Fibroblast of villous mesenchyme (primary cell): ENCODE measurements at regions not wholly inside any gene's neighbourhood (a gene's known extent, or its start where the extent isn't known, plus 50 kb on each side); places are given as distances from the start of the nearest gene placed in this dataset.
"Not testable (repeated sequence)": the region's sequence is repeated elsewhere in the genome, so short reads cannot be mapped to it uniquely, and the experiment has no call there.

ENCODE experiments used
- DNase-seq: peaks from one replicate; pipeline ENCODE4 v3.0.0-alpha.2; 2010; ENCODE audit warnings: low read depth
- H3K4me3 ChIP-seq: 2 replicates; pipeline ENCODE4 v1.5.1; 2011; ENCODE audit warnings: low read depth, mild to moderate bottlenecking, low read length
- CTCF ChIP-seq: IDR thresholded peaks from 2 replicates; pipeline ENCODE4 v1.5.1; 2012; ENCODE audit warnings: low read depth, mild to moderate bottlenecking, low read length; ENCODE audit not compliant: insufficient read depth

- no peak for DNase-seq
- H3K4me3 ChIP-seq: no peak overlapping the region
- TF ChIP-seq CTCF: no peak
These were observed 144.9 kb upstream of the MAD2L1 start for GRCh38 chr4:120211408-120212015.

GRCh38 chr4:120209706-120210105 is 143.1 kb upstream of the MAD2L1 start:
- no peak for TF ChIP-seq CTCF
- H3K4me3 ChIP-seq: no peak overlapping the region
- DNase-seq: no peak

- TF ChIP-seq CTCF: no peak
- no peak for DNase-seq
- no peak overlapping the region for H3K4me3 ChIP-seq
These were observed 140.4 kb upstream of the MAD2L1 start for GRCh38 chr4:120207021-120207420.

GRCh38 chr4:120202222-120202621 is 135.6 kb upstream of the MAD2L1 start:
- no peak for TF ChIP-seq CTCF
- no peak overlapping the region for H3K4me3 ChIP-seq
- DNase-seq: no peak

GRCh38 chr4:120200573-120201110 is 134.0 kb upstream of the MAD2L1 start:
- H3K4me3 ChIP-seq, DNase-seq: not testable (repeated sequence)

- TF ChIP-seq CTCF: no peak
- H3K4me3 ChIP-seq: no peak overlapping the region
- no peak for DNase-seq
These were observed 131.8 kb upstream of the MAD2L1 start for GRCh38 chr4:120198411-120198810.

- no peak for DNase-seq
- no peak overlapping the region for H3K4me3 ChIP-seq
- TF ChIP-seq CTCF: no peak
These were observed 111.0 kb upstream of the MAD2L1 start for GRCh38 chr4:120177603-120178002.
